GM23248 (cell line): ENCODE measurements at regions not wholly inside any gene's neighbourhood (a gene's known extent, or its start where the extent isn't known, plus 50 kb on each side); places are given as distances from the start of the nearest gene placed in this dataset.

Source experiments
- EZH2 ChIP-seq: fragments of 200-600 bp; sonication (generic); IDR thresholded peaks from 2 replicates; pipeline ENCODE4 v1.6.1; 2018; ENCODE audit warnings: antibody characterized with exemption, mild to moderate bottlenecking; ENCODE audit not compliant: insufficient read depth, poor library complexity, severe bottlenecking
- EZH2phosphoT487 ChIP-seq: fragments of 200-600 bp; sonication (generic); IDR thresholded peaks from 2 replicates; pipeline ENCODE4 v1.6.1; 2018; ENCODE audit warnings: antibody characterized with exemption, moderate library complexity, mild to moderate bottlenecking, low read depth; ENCODE audit not compliant: insufficient read depth

DNA sequence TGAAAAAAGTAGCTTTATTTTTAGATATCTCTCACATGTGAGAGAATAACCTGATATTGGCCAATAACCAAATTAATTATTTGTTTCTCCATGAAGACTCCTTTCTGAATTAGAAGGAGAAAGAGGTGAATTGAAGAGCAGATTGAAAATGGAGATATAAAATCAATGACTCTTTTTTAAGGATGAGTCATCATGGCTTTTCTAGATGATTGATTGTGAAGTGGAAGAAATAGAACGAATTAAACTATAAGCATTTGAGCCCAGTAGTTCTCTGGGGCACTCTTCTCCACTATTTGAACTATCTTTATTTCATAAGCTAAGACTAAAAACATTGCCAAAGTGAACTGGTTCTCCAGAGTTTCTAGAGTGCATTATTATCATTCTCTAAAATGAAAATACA, 137.2 kb upstream of the EDNRA start:
- no peak for TF ChIP-seq EZH2
- no peak for TF ChIP-seq EZH2phosphoT487
